ENCODE measurements at regions not wholly inside any gene's neighbourhood (a gene's known extent, or its start where the extent isn't known, plus 50 kb on each side); places are given as distances from the start of the nearest gene placed in this dataset.

GRCh38 chr18:71505526-71505925 is 1038.6 kb downstream of the CBLN2 start:
- Mint-ChIP-seq H3K9me3 (peaks cover 0 to 13% (median 4%) of the 10 kb centered on the region in 11 donors), H3K27me3 (no peaks in the 10 kb centered on the region), H3K4me1 (no peaks in the 10 kb centered on the region), H3K36me3 (no peaks in the 10 kb centered on the region), H3K4me3 (no peak overlapping the region), H3K27ac (no peak overlapping the region)
- no peak overlapping the region for H3K27ac ChIP-seq (ENCODE audit: low read depth, low read length)
- intact Hi-C loops (cut with micrococcal nuclease) = no loop called here
- no peak for DNase-seq
- no peaks in the 10 kb centered on the region for H3K36me3 ChIP-seq (ENCODE audit: control insufficient read depth in 2 of 3, insufficient read depth in 3 of 3, low read length in 3 of 3)
- ChIA-PET CTCF (no interaction called here), POLR2A (no interaction called here)
- no peaks in the 10 kb centered on the region for H3K27me3 ChIP-seq (ENCODE audit: control insufficient read depth in 2 of 2, insufficient read depth in 2 of 2, low read length in 2 of 2)
- no peak for ATAC-seq
- no peaks in the 10 kb centered on the region for H3K9me3 ChIP-seq (ENCODE audit: control insufficient read depth in 2 of 3, low read length in 3 of 3)
- H3K4me1 ChIP-seq (ENCODE audit: control insufficient read depth in 2 of 2, insufficient read depth in 2 of 2, low read length in 2 of 2) = no peaks in the 10 kb centered on the region
- no peak overlapping the region for H3K4me3 ChIP-seq (ENCODE audit: low read length)

GRCh38 chr18:71503222-71503621 is 1040.9 kb downstream of the CBLN2 start:
- no peak for ATAC-seq
- no peaks in the 10 kb centered on the region for H3K4me1 ChIP-seq (ENCODE audit: control insufficient read depth in 2 of 2, insufficient read depth in 2 of 2, low read length in 2 of 2)
- intact Hi-C loops (cut with micrococcal nuclease) = no loop called here
- no peak overlapping the region for H3K27ac ChIP-seq (ENCODE audit: low read depth, low read length)
- no peaks in the 10 kb centered on the region for H3K36me3 ChIP-seq (ENCODE audit: control insufficient read depth in 2 of 3, insufficient read depth in 3 of 3, low read length in 3 of 3)
- H3K9me3 ChIP-seq (ENCODE audit: control insufficient read depth in 2 of 3, low read length in 3 of 3) = no peaks in the 10 kb centered on the region
- Mint-ChIP-seq H3K4me1 (no peaks in the 10 kb centered on the region), H3K27ac (no peak overlapping the region), H3K36me3 (no peaks in the 10 kb centered on the region), H3K4me3 (no peak overlapping the region), H3K27me3 (no peaks in the 10 kb centered on the region), H3K9me3 (peaks cover 0 to 11% (median 4%) of the 10 kb centered on the region in 11 donors)
- H3K4me3 ChIP-seq (ENCODE audit: low read length) = no peak overlapping the region
- CTCF ChIA-PET = no interaction called here
- DNase-seq = no peak
- POLR2A ChIA-PET = no interaction called here
- no peaks in the 10 kb centered on the region for H3K27me3 ChIP-seq (ENCODE audit: control insufficient read depth in 2 of 2, insufficient read depth in 2 of 2, low read length in 2 of 2)

- Mint-ChIP-seq H3K4me1 (no peaks in the 10 kb centered on the region), H3K36me3 (no peaks in the 10 kb centered on the region), H3K9me3 (peaks cover 0 to 11% (median 4%) of the 10 kb centered on the region in 11 donors), H3K4me3 (no peak overlapping the region), H3K27ac (no peak overlapping the region), H3K27me3 (no peaks in the 10 kb centered on the region)
- POLR2A ChIA-PET = no interaction called here
- Histone ChIP-seq H3K9me3 (ENCODE audit: control insufficient read depth in 2 of 3, low read length in 3 of 3) (no peaks in the 10 kb centered on the region), H3K4me3 (ENCODE audit: low read length) (no peak overlapping the region), H3K4me1 (ENCODE audit: control insufficient read depth in 2 of 2, insufficient read depth in 2 of 2, low read length in 2 of 2) (no peaks in the 10 kb centered on the region), H3K36me3 (ENCODE audit: control insufficient read depth in 2 of 3, insufficient read depth in 3 of 3, low read length in 3 of 3) (no peaks in the 10 kb centered on the region), H3K27ac (ENCODE audit: low read depth, low read length) (no peak overlapping the region), H3K27me3 (ENCODE audit: control insufficient read depth in 2 of 2, insufficient read depth in 2 of 2, low read length in 2 of 2) (no peaks in the 10 kb centered on the region)
- DNase-seq (no peak), ATAC-seq (no peak)
- intact Hi-C loops (cut with micrococcal nuclease) = no loop called here
- CTCF ChIA-PET = no interaction called here
Observed at GRCh38 chr18:71485611-71486010, 1058.5 kb downstream of the CBLN2 start.

- no peak for DNase-seq
- Mint-ChIP-seq H3K4me1 (no peaks in the 10 kb centered on the region), H3K4me3 (no peak overlapping the region), H3K36me3 (no peaks in the 10 kb centered on the region), H3K9me3 (peaks cover 0 to 11% (median 0%) of the 10 kb centered on the region in 11 donors), H3K27me3 (no peaks in the 10 kb centered on the region), H3K27ac (no peak overlapping the region)
- ATAC-seq = no peak
- no peak overlapping the region for H3K27ac ChIP-seq (ENCODE audit: low read depth, low read length)
- POLR2A ChIA-PET = no interaction called here
- intact Hi-C loops (cut with micrococcal nuclease) = loop anchor here in 1 of 2 donors (10.0 kb wide), 1 partner anchor 537 kb away; no protein-coding TSS in a partner anchor
- no peaks in the 10 kb centered on the region for H3K9me3 ChIP-seq (ENCODE audit: control insufficient read depth in 2 of 3, low read length in 3 of 3)
- H3K4me1 ChIP-seq (ENCODE audit: control insufficient read depth in 2 of 2, insufficient read depth in 2 of 2, low read length in 2 of 2) = no peaks in the 10 kb centered on the region
- no peak overlapping the region for H3K4me3 ChIP-seq (ENCODE audit: low read length)
- H3K27me3 ChIP-seq (ENCODE audit: control insufficient read depth in 2 of 2, insufficient read depth in 2 of 2, low read length in 2 of 2) = no peaks in the 10 kb centered on the region
- H3K36me3 ChIP-seq (ENCODE audit: control insufficient read depth in 2 of 3, insufficient read depth in 3 of 3, low read length in 3 of 3) = no peaks in the 10 kb centered on the region
- CTCF ChIA-PET = no interaction called here
Observed at GRCh38 chr18:71471963-71472725, 1072.0 kb downstream of the CBLN2 start.

- ChIA-PET CTCF (no interaction called here), POLR2A (no interaction called here)
- H3K27me3 ChIP-seq (ENCODE audit: control insufficient read depth in 2 of 2, insufficient read depth in 2 of 2, low read length in 2 of 2) = no peaks in the 10 kb centered on the region
- no peaks in the 10 kb centered on the region for H3K9me3 ChIP-seq (ENCODE audit: control insufficient read depth in 2 of 3, low read length in 3 of 3)
- Mint-ChIP-seq H3K27me3 (no peaks in the 10 kb centered on the region), H3K4me3 (no peak overlapping the region), H3K9me3 (peaks cover 0 to 6% (median 0%) of the 10 kb centered on the region in 11 donors), H3K4me1 (no peaks in the 10 kb centered on the region), H3K27ac (no peak overlapping the region), H3K36me3 (no peaks in the 10 kb centered on the region)
- DNase-seq (no peak), ATAC-seq (no peak)
- no peaks in the 10 kb centered on the region for H3K4me1 ChIP-seq (ENCODE audit: control insufficient read depth in 2 of 2, insufficient read depth in 2 of 2, low read length in 2 of 2)
- no peaks in the 10 kb centered on the region for H3K36me3 ChIP-seq (ENCODE audit: control insufficient read depth in 2 of 3, insufficient read depth in 3 of 3, low read length in 3 of 3)
- intact Hi-C loops (cut with micrococcal nuclease) = no loop called here
- H3K27ac ChIP-seq (ENCODE audit: low read depth, low read length) = no peak overlapping the region
- no peak overlapping the region for H3K4me3 ChIP-seq (ENCODE audit: low read length)
Observed at GRCh38 chr18:71456206-71456605, 1087.9 kb downstream of the CBLN2 start.

- Mint-ChIP-seq H3K36me3 (no peaks in the 10 kb centered on the region), H3K4me3 (no peak overlapping the region), H3K27ac (no peak overlapping the region), H3K27me3 (no peaks in the 10 kb centered on the region), H3K9me3 (peaks cover 0 to 7% (median 0%) of the 10 kb centered on the region in 11 donors), H3K4me1 (no peaks in the 10 kb centered on the region)
- no peak overlapping the region for H3K27ac ChIP-seq (ENCODE audit: low read depth, low read length)
- H3K27me3 ChIP-seq (ENCODE audit: control insufficient read depth in 2 of 2, insufficient read depth in 2 of 2, low read length in 2 of 2) = no peaks in the 10 kb centered on the region
- CTCF ChIA-PET = no interaction called here
- no peak overlapping the region for H3K4me3 ChIP-seq (ENCODE audit: low read length)
- no peak for DNase-seq
- POLR2A ChIA-PET = no interaction called here
- no peaks in the 10 kb centered on the region for H3K4me1 ChIP-seq (ENCODE audit: control insufficient read depth in 2 of 2, insufficient read depth in 2 of 2, low read length in 2 of 2)
- H3K9me3 ChIP-seq (ENCODE audit: control insufficient read depth in 2 of 3, low read length in 3 of 3) = no peaks in the 10 kb centered on the region
- no peaks in the 10 kb centered on the region for H3K36me3 ChIP-seq (ENCODE audit: control insufficient read depth in 2 of 3, insufficient read depth in 3 of 3, low read length in 3 of 3)
- intact Hi-C loops (cut with micrococcal nuclease) = no loop called here
- ATAC-seq = no peak
Observed at GRCh38 chr18:71450257-71450656, 1093.9 kb downstream of the CBLN2 start.

GRCh38 chr18:71443706-71444480 is 1100.2 kb downstream of the CBLN2 start:
- H3K27ac ChIP-seq (ENCODE audit: low read depth, low read length) = no peak overlapping the region
- H3K4me1 Mint-ChIP-seq = no peaks in the 10 kb centered on the region
- intact Hi-C loops (cut with micrococcal nuclease) = no loop called here
- no peak for ATAC-seq
- no peaks in the 10 kb centered on the region for H3K4me1 ChIP-seq (ENCODE audit: control insufficient read depth in 2 of 2, insufficient read depth in 2 of 2, low read length in 2 of 2)
- ChIA-PET CTCF (no interaction called here), POLR2A (no interaction called here)
- H3K4me3 Mint-ChIP-seq = no peak overlapping the region
- peaks cover 0 to 17% (median 1%) of the 10 kb centered on the region in 11 donors for H3K9me3 Mint-ChIP-seq
- no peaks in the 10 kb centered on the region for H3K36me3 Mint-ChIP-seq
- no peaks in the 10 kb centered on the region for H3K36me3 ChIP-seq (ENCODE audit: control insufficient read depth in 2 of 3, insufficient read depth in 3 of 3, low read length in 3 of 3)
- no peaks in the 10 kb centered on the region for H3K27me3 Mint-ChIP-seq
- H3K4me3 ChIP-seq (ENCODE audit: low read length) = no peak overlapping the region
- no peaks in the 10 kb centered on the region for H3K9me3 ChIP-seq (ENCODE audit: control insufficient read depth in 2 of 3, low read length in 3 of 3)
- H3K27ac Mint-ChIP-seq = no peak overlapping the region
- DNase-seq = no peak
- no peaks in the 10 kb centered on the region for H3K27me3 ChIP-seq (ENCODE audit: control insufficient read depth in 2 of 2, insufficient read depth in 2 of 2, low read length in 2 of 2)

Data from naive thymus-derived CD4-positive, alpha-beta T cell (primary cell).